ENCODE measurements at regions not wholly inside any gene's neighbourhood (a gene's known extent, or its start where the extent isn't known, plus 50 kb on each side); places are given as distances from the start of the nearest gene placed in this dataset.

DNA sequence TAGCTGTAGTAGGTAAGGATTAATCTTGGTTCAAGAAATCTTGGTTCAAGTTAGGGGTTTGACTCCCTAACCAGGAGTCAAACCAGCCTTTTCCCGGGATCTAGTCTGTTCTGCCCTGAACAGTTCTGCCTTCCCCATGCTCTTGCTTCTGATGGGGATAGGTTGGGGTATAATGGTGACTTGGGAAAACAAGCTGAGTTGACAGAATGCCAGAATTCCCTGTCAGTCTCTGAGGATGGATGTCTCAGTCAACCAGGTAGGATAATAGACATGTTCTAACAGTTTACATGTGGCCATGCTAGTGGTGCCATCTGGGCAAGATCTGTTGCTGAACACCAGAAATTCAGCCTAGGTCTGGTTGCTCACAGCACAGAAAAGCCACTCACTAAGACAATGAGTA is 51.4 kb downstream of the RAB40AL start:
- no peaks in the 10 kb centered on the region for H3K27me3 ChIP-seq
- DNase-seq: no peak
- H3K27ac ChIP-seq: no peak overlapping the region
- WGBS, 2 donors: 100% methylated on average over 1 of the region's 1 CpG
- no peaks in the 10 kb centered on the region for H3K36me3 ChIP-seq (ENCODE audit: low read depth, missing control alignments)
- intact Hi-C loops (cut with DNase I; ENCODE audit: low total_unique reads): no loop called here
- H3K4me3 ChIP-seq: no peak overlapping the region
- TF ChIP-seq CTCF (IDR thresholded peaks at IDR 0.05): no peak
- no peak for TF ChIP-seq POLR2A (IDR thresholded peaks at IDR 0.05)
- H3K4me1 ChIP-seq: no peaks in the 10 kb centered on the region
- H3K9me3 ChIP-seq: no peaks in the 10 kb centered on the region

DNA sequence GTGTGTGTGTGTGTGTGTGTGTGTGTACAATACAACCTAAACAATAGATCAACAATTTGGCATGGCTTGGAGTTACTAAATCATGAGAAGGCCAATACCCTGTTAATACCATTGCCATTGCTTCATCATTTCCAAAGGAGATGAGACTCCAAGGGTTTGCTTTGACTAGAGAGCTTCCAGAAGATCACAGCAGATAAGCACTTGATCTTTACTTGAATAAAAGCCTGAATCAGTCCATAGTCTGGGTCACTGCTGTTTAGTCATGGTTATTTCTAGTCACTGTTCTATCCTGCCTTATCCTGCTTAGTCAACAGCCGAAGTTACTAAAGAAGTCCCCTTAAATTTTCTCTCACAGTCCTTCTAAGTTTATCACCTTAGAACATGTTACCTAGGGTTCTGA is 58.2 kb downstream of the RAB40AL start:
- H3K27me3 ChIP-seq: no peaks in the 10 kb centered on the region
- intact Hi-C loops (cut with DNase I; ENCODE audit: low total_unique reads): no loop called here
- 83 to 94% methylated on average over 1 of the region's 1 CpG for WGBS, 2 donors
- no peaks in the 10 kb centered on the region for H3K9me3 ChIP-seq
- no peak for TF ChIP-seq CTCF (IDR thresholded peaks at IDR 0.05)
- TF ChIP-seq POLR2A (IDR thresholded peaks at IDR 0.05): no peak
- no peaks in the 10 kb centered on the region for H3K4me1 ChIP-seq
- H3K36me3 ChIP-seq (ENCODE audit: low read depth, missing control alignments): no peaks in the 10 kb centered on the region
- H3K4me3 ChIP-seq: no peak overlapping the region
- no peak for DNase-seq
- no peak overlapping the region for H3K27ac ChIP-seq

GRCh38 chrX:103002576-103002975 is 61.4 kb downstream of the BEX1 start:
- no peak overlapping the region for H3K27ac ChIP-seq
- intact Hi-C loops (cut with DNase I; ENCODE audit: low total_unique reads): no loop called here
- H3K4me3 ChIP-seq: no peak overlapping the region
- H3K9me3 ChIP-seq: no peaks in the 10 kb centered on the region
- no peaks in the 10 kb centered on the region for H3K36me3 ChIP-seq (ENCODE audit: low read depth, missing control alignments)
- TF ChIP-seq CTCF (IDR thresholded peaks at IDR 0.05) (no peak), POLR2A (IDR thresholded peaks at IDR 0.05) (no peak)
- WGBS, 2 donors: 45 to 52% methylated on average over 2 of the region's 2 CpGs
- H3K27me3 ChIP-seq: no peaks in the 10 kb centered on the region
- peak; percentile 18 for DNase-seq
- H3K4me1 ChIP-seq: no peaks in the 10 kb centered on the region
